NCI-H2107 (cell line): ENCODE measurements at regions not wholly inside any gene's neighbourhood (a gene's known extent, or its start where the extent isn't known, plus 50 kb on each side); places are given as distances from the start of the nearest gene placed in this dataset.

Source experiments
- DNase-seq: peaks from one replicate; lab custom pipeline; 2025; lab: John Stamatoyannopoulos, UW

DNA sequence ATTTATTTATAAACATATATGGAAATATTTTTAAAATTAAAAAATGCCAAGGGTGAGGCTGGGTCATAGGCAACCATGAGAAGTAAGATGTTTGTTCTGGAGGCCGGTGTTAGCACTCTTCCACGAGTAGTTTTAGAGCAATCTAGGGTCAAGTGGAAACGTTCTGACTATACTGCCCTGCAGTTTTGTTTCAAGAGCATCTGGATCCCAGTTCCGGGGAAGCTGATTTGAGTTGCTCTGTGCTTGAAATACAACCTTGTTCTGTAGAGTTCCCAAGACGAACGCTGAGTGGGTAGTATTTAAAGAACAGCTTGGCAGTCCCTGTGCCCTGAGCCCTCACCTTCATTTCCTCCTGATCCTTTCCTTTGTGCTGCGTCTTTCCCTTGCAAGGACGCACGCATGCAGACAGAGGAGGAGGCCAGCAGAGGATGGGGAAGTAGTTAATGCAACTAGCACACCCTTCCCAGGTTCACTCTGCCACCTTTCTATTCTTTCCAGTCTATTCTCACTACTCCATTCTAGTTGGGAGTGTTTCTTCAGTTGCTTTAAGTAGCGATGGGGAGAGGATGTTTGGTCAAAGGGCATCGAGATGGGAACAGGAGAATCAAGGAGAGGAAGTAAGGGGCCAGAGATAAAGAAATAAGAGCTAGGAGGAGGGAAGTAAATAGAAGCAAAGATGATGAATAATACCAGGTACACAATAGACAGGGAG, 68.3 kb upstream of the ZSWIM6 start:
- no peak for DNase-seq

DNA sequence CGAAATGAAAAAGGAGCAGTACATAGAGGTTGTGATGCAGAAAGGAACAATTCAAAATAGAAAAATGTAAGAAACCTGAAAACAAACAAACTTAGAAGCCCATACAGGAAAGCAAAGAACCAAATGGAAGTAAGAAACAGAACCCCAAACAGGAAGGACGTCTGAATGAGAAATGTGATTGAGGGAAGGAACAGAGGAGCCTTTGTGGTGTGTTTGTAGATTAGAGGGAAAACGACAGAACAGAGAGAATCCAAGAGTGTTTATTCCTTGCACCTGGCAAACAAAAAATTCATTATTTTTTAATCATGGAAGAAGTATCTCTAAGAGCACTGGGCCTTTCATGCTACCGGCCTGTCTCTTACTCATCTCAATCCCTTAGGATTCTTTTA, 67.8 kb upstream of the ZSWIM6 start:
- DNase-seq: no peak

DNA sequence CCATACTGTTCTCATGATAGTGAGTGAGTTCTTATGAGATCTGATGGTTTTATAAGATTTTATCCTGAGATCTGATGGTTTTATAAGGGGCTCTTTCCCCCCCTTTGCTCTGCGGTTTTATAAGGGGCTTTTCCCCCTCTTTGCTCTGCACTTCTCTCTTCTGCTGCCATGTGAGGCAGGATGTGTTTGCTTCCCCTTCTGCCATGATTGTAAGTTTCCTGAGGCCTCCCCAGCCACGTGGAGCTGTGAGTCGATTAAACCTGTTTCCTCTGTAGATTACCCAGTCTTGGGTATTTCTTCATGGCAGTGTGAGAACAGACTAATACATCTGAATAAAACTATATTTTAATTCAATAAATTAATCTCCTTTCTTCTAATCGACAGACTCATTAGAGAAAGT, 64.9 kb upstream of the ZSWIM6 start:
- no peak for DNase-seq

DNA sequence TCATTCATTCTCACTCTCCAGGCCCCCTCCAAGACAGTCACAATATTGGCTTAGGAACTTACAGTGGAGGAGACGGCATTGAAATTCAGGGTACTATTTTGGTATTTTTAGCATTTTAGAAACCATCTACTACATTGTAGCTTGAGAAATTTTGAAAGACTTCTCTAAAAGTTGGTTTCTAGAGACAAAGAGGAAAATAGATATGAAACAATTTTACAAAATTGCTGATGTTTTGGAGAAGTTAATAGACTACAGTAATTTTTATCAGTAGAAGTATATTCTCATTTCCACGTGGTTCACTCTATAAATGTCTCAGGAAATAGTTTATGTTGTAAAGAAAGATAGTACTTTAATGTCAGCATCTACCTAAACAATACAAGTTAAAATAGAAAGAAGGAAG, 63.2 kb upstream of the ZSWIM6 start:
- no peak for DNase-seq

DNA sequence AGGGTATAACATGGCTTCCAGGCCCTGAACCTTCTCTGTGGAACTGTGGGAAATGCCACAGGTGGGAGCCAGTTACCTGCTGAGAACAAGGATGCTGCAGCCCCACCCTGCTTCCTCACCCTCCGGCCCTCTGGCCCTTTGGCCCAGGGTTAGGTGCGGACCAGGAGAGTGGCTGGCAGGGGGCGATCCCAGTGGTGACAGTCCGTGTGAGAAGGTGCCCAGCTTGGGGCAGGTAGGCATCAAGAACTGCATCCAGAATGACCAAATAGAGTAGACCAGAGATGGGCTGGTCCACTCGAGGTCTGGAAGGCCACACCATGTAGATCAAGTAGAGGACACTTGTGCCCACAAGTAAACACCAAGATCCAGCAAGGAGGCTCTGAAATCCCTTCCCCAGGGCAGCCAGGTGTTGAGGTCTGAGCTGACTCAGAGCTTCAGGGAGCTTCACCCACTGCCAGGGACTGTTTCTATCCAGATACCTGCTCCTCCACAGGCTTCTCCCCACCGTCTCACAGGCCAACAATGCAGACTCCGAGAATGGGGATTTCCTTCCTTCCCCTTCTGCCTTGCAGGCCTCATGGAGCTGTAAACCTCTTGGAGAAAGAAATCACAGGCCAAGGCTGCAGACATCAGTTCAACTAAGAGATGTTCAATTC, 61.4 kb upstream of the ZSWIM6 start:
- no peak for DNase-seq

DNA sequence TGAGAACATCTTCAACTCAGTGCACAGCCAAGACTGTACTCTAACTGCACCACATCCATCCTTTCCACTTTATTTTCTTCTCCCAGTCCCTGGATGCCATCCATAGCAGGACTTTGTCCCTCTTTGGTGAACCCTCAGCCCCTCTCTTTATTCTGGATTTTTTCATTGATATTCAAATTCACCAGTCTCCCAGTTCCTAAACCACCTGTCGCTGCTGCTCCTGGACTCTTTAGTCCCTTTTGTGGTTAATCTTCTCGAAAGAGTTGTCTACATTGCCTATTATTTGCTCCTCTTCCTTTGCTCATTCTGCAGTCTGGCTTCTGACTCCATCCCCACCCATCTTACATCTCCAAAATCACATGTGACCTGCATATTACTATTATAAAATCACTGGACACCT, 59.4 kb upstream of the ZSWIM6 start:
- DNase-seq: no peak

DNA sequence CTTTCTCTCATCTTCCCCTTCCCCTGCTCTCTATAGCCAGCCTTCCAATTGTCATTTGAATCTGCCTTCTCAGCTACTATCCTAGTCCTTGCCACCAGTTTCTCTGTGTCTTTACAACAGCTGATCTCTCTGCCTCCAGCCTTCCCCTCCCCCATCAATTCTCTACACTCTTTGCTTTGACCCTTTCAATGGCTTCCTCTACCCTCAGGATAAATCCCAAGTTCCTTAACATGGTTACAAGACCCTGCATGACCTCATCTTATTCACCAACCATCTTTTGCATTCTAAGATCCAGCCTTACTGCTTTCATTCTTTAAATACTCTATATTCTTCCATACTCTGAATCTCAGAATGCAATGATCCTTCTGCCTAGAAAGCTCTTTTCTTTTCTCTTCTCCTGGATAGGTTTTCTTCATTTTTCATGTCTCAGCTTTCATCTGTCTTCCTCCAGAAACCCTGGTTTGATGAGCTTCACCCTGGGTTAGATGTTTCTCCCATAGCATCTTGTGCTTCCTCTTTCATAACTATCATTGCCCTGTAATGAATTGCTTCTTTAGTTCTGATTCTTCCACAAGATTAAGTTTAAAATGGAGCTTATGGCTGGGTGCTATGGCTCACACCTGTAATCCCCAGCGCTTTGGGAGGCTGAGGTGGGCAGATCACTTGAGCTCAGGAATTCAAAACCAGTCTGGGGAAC, 58.6 kb upstream of the ZSWIM6 start:
- DNase-seq: no peak

DNA sequence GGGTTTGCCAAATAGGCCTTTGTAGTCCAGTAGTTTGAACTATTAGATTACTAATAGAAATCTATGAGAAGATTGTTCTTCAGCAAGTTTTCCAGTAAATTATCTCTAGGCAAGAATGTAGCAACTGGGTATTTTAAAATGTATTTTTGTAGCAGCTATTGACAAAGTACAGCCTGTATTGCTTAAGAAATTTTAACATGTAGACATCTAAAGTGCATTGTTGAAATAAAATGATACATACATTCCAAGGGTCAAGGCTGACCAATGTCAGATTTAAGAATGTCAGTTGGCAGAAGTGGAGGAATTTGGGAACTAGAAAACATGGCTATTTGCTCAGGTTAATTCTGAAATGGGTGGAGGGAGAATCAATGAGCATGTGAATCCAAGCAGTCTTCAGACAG, 57.5 kb upstream of the ZSWIM6 start:
- DNase-seq: no peak

DNA sequence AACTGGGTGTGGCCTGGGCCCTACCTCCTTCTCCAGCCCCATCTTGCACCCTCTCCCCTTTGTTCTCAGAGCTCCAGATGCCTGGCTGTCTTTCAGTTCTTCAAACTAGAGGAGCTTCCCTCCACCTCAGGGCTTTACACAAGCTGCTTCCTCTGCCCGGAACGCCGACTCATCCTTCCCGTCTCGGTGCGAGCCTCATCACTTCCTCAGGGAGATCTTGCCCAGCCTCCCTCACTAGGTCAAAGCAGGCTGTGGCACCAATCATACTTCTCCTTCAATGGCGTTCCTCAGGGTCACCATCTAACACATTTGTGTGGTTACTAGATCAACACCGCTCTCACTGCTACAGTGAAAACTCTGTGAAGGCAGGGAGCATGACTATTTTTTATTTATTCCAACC, 56.2 kb upstream of the ZSWIM6 start:
- DNase-seq: no peak

DNA sequence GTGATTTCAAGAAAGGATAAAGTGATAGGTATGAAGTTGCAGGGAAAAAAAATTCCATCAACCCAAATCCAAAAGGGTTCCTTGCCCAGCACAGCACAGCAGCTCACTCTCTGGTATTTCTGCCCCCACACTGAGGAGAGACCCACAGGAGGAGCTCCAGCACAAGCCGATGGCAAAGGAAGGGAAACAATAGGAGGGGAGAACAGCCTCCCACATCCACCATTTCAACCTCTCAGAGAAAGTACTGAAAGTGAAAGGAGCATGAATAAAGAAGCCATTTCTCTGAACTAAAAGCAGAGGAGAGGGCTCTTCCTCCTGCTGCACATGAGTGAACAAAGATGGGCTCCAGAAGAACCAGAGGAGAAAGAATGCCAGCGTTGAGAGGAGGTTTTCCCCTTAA, 54.9 kb upstream of the ZSWIM6 start:
- DNase-seq: no peak

DNA sequence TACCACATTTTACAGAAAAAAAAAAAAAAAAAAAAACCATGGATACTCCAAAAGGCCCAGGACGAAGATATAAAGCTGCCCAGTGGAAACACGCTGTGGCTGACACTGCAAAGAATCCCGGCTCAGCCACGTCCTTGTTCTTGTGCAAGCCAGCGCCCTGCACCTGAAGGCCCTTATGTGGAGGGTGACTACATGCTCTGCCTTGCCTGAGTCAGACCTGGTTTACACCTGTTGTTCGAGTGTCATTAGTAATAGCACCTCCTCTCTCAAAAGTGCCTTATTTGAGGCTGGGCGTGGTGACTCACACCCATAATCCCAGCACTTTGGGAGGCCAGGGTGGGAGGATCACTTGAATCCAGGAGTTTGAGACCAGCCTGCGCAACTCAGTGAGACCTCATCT, 54.3 kb upstream of the ZSWIM6 start:
- DNase-seq: no peak

DNA sequence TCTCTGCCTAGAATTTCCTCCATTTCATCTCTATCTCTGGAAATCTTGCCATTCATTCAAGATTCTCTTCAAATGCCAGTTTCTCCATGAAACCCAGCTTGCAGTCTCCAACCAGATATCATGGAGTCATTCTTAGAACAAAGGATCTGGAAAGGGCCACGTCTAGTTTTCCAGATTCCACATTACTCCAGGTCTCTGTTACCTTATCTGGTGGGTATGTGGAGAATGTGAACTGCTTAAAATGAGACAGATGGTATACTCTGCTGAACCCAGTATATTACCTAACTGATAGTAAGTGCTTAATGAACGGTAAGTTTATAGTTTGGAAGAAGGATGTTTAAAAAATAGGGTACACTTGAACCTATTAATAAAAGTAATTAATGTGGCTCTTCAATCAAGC, 52.3 kb upstream of the ZSWIM6 start:
- no peak for DNase-seq

DNA sequence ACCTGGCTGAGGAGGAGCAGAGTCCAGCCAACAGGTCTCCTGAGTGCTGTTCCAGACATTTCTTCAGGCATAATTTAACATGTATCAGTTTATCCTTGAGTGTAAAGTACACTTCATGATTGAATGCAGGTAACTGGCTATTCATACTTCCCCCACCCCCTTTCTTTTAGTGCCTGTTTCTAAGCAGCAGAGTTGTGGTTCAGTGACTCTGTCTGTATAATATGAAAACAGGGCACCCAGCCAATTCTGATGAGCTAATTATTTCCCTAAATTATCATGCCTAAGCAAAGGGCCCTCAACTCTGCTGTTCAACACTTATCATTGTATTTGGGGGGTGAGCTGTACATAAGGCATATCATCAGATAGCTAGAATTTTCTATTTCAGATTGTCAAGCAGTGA, 51.9 kb upstream of the ZSWIM6 start:
- DNase-seq: peak; percentile 17

DNA sequence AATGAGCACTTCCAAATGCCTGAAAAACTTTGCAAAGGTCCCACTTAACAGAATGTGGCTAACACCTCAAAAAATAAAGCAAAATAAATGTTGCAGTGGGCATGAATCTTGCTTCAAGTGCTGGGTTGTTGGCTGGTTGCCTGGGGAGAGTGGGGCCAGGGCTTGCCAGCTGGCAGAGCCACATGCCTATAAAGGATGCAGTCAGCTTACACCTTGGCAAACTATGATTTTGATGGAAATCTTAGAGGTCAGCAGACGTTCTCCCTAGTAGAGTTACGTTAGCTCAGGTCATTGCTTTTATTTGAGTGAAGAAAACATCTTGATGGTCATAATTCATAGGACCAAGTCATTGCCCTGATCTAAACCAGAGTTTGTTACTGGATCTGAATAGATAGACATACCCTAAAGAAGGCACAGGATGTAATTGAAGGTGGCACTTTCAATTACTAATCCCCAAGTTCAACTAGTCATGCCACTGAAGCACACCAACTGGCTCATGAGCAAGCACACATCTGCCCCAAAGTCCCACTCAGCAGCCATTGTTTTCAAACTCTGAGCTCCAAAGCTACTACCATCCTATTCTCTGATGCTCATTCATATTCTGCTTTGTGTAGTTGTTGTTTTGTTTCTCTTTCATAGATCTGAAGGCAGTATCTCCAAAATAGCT, 51.2 kb upstream of the ZSWIM6 start:
- DNase-seq: no peak

DNA sequence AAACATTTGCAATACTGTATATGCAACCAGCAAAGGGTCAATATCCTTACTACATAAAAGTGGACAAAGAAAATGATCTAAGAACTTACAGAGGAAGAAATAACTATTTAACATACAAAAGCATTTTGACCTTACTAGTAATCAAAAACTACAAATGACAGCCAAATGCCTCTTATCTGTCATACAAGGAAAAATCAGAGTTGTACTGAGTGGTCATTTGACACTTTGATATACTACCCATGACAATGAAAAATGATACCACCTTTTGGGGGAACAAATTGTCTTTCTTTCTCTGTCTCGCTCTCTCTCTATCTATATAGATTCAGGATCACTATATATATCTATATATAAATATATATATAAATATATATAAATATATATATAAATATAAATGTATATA, 50.4 kb upstream of the ZSWIM6 start:
- DNase-seq: no peak
